Glomerular visceral epithelial cell (primary cell): ENCODE measurements at regions not wholly inside any gene's neighbourhood (a gene's known extent, or its start where the extent isn't known, plus 50 kb on each side); places are given as distances from the start of the nearest gene placed in this dataset.

Experiments used
- DNase-seq: peaks from one replicate; pipeline ENCODE4 v3.0.0-alpha.2; 2016; ENCODE audit errors: extremely low spot score

DNA sequence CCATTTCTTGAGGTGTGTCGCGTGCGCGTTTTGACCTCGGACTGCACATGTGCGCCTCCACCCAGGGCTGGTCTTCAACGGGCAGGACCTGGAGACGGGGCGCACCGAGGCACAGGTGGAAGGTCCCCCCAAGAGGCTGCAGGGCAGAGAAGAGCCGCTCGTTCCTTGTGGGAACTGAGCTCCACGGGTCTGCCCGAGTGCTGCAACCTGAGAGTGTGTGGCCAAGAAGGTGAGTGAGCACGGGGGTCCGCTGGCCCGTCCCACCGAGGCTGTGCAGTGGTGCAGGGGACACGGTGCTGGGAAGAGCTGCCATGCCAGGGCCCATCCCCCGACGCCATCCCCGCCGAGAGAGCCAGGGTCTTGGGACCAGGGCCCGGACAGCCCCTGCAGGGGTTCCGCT, 268.3 kb downstream of the GALR1 start:
- no peak for DNase-seq

DNA sequence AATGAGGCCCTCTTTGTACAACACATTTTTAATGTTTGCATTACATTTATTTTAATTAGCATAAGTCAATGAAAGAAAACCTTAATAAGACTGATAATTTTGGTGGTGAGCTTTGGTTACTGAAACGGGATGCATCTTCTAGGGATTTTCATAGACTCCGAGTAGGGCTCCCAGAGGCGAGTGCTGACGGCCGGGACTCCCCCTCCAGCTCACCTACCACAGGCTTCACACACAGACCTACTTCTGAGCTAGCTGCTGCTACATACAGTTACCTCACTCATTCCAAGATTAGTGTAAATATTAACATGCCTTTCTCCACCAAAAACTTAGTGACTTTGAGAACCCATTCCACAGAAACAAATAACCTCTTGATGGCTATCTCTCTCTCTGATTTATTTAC, 271.1 kb downstream of the GALR1 start:
- DNase-seq: no peak

DNA sequence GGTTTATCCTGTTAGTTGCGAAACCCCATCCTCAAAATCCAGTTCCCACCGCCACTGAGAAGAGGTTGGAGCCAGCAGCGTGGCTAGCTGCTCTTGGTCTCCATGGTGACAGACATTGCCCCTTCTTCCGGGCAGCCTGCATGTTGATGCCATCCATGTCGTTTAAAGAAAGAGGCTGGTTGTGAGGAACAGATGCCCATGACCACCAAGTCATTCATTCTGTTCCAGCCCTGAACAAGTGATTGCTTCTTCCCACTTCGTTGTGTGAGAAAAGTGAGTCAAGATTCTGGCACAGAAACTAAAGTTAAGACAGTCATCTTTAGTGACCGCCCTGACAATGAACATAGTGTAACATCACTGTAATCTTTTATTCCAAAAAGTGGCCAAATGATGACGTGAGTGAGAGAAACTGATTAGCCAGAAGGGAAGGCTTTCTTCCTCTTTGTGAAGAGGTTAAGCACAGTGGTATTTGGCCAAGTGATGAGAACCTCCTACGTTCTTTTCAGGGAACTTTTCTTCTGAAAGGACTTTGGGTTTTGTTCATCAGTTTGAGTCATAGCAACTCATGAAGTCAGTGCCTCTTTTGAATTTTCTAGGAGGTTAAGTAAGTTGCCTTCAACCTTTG, 272.5 kb downstream of the GALR1 start:
- DNase-seq: no peak

DNA sequence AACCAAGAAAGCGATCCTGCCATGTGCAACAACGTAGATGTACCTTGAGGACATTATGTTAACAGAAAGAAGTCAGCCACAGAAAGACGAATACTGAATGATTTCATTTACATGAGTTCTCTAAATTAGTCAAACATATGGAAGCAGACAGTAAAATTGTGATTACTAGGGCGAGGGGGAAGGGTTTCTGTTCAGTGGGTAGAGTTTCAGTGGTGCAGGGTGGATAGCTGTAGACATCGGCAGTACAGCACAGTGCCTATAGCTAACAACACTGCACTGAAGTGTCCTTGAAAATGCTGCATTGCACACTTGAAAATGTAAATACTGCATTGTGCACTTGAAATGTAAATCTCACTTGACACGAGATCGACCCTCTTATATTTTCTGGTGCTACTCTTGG, 275.3 kb downstream of the GALR1 start:
- no peak for DNase-seq

DNA sequence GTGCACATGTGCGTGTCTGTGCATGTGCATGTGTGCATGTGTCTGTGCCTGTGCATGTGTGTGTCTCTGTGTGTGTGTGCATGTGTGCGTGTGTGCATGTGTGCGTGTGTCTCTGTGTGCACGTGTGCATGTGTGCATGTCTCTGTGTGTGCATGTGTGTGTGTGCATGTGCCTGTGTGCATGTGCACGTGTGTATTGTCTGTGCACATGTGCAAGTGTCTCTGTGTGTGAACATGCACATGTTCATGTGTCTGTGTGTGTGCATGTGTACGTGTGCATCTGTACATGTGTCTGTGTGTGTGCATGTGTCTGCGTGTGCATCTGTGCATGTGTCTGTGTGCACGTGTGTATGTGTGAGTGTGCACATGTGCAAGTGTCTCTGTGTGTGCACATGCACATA, 277.3 kb downstream of the GALR1 start:
- DNase-seq: no peak

DNA sequence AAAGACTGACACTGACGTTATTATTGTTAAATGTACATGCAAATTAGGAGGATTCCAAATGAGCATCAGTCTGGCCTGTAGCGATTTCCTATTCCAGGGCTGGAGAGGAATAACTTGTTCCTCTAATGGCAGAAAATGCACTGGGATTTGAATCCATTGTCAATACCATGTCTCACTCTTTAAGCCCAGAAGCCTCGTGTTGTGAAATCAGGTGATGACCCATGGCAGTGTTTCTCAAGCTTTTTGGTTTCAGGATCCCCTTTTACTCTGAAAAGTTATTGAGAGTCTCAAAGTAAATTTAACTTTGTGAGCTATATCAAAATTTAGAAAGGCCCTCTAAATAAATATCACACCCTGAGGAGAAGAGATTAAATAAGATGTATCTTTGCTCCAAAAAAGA, 279.2 kb downstream of the GALR1 start:
- DNase-seq: no peak

DNA sequence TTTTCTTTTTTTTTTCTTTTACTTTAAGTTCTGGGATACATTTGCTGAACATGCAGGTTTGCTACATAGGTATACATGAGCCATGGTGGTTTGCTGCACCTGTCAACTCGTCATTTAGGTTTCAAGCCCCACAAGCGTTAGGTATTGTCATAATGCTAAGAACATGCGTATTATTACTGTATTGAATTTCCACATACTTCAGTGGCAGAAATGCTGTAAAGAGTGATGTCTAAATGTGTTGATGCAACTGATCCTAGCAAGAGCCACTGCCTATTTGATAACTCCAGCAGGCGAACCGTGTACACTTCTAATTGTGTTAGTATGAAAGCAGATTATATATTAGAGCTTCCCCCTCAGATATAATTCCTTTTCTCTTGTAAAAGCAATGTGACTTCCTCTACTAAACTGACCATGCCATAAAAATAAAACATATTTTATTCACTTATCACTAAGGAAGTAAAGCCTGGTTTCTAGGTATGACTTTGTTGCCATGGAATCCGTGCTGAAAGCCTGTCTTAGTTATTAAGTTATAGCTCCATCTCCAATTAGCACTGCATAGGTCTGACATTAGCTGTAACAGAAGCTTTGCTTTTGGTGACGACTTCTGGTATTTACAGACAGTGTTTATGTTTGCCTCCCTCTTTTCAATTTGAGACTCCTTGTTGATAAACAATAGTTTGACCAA, 280.0 kb downstream of the GALR1 start:
- DNase-seq: no peak

DNA sequence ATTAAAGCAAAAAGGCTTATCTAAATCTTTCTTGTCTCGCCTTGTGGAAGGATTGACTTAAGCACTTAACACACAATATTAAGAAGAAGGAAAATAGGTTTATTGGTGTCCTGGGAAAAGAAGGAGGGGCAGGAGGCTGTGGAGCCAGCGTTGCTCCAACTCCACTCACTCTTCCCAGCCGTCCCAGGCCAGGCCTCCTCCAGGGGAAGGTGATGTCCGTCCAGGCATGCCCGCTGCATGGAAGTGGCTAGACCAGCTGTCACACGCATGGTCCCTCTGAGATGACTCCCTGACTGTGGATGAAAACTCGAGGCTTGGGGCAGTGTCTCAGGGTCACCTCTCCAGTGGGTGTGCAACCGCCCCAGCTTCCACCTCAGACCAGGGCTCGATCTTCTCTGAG, 281.1 kb downstream of the GALR1 start:
- no peak for DNase-seq

DNA sequence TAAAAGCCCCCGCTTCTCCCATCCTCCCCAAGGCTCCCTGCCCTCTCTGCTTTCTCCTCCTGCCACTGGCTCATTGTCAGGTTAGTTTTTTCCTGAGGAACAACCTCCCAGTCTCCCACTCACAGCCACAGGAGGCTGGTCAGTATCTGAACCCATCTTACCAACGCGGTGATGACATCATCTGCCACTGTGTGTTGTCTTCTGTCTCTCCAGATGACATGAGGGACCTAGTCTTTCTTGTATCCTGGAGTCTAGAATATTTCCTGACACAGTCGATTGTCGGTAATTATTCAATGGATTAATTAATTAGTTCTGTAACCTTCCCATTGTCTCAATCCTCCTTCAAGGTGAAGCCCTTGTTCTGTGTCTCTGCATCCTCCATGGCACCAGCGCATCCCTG, 290.2 kb downstream of the GALR1 start:
- DNase-seq: no peak

DNA sequence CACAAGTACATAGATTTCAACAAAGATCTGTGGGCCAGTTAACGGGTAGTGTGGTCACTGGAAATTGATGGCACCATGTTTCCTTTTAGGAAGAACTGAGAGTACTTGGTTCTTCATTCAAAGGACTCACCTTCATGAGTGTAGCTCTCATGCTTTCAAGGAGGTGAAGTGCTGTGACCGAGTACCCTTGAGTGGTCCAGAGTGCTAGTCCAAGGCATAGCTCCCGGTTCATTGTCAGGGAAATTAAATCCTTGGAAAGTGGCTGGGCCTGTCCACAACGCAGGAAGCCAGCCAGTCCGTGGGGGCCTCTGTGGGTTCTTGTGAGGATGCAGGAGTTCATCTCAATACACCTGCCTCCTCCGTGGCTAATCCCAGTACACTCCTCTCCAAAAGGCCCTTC, 295.1 kb downstream of the GALR1 start:
- no peak for DNase-seq

DNA sequence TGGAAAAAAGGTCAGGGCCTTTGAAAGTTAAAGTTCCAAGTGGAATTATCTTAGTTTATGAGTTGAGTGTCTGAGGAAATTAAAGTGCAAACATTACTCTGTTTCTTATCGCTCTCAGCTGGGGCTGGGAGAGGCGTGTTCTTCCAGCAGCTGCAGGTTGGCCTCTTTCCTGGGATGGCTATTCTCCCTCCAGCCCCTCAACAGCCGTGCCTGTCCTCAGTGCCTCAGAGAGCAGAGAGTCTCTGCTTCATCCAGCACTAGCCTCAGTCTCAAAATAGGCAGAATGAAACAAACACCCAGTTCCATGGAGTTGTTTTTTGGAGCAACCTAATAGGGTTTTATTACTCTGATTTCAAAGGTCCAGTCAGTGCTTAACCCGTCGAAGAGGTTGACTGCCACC, 298.1 kb downstream of the GALR1 start:
- DNase-seq: no peak

DNA sequence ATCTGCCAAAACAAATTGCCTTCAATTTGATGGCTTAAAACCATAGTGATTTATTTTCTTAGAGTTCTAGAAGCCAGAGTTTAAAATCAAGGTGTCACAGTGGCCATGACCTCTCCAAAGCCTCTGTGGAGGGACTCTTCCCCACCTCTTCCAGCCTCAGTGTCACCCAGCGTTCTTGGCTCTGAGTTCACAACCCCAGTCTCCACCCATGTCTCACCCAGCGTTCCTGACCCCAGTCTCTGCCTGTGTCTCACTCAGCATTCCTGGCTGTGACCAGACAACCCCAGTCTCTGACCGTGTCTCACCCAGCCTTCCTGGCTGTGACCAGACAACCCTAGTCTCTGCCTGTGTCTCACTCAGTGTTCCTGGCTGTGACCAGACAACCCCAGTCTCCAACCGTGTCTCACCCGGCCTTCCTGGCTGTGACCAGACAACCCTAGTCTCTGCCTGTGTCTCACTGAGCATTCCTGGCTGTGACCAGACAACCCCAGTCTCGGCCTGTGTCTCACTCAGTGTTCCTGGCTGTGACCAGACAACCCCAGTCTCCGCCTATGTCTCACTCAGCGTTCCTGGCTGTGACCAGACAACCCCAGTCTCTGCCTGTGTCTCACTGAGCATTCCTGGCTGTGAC, 299.3 kb downstream of the GALR1 start:
- DNase-seq: no peak

DNA sequence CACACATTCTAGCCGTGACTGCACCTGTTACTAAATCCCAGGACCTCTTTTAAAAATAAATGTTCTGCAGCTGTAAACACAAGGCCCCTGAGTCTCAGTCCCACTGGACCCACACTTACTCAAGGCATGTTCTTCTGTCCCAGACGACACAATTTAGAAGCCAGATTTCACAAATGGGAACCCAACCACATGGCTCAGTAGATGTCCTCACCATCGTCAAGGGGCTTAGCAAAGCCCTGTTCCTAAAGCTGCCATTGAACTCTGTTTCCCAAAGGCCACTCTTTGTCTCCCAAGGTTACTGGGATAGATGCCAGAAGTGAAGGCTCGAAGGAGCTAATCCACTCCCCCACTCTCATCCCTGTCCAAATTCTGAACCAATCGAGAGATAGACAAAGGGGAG, 301.0 kb downstream of the GALR1 start:
- no peak for DNase-seq

DNA sequence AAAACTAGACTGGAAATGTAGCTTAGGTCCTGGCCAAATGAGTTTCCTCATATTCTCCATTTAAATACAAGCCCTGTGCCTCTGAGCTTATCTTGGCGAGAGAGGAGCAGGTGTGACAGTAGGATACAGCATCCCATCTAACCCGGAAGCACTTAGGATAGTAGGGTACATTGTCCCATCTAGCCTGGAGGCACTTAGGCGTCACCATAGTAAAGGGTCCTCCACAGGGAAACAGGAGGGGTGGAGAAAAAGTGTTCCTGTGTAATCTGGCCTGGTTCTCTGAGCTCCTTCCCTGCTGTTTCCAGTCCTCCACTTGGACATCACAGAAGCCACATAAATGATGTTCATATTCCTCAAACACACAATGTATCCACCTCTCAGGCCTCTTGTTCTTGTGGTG, 301.4 kb downstream of the GALR1 start:
- DNase-seq: no peak

DNA sequence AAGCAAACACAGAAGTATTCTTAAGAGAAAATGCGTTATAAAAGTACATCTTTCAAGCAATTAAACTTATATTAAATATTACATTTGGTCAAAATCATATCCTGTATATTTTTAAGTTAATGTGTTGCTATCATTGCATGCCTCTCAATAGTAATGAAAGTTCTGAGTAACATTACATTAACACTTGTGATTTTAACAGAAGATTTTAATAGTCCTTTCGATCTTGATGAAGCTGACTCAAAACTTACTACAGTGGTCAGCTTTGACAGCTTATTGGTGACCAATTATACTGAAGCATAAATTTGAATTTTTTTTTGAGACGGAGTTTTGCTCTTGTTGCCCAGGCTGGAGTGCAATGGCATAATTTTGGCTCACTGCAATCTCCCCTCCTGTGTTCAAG, 303.3 kb downstream of the GALR1 start:
- DNase-seq: no peak

DNA sequence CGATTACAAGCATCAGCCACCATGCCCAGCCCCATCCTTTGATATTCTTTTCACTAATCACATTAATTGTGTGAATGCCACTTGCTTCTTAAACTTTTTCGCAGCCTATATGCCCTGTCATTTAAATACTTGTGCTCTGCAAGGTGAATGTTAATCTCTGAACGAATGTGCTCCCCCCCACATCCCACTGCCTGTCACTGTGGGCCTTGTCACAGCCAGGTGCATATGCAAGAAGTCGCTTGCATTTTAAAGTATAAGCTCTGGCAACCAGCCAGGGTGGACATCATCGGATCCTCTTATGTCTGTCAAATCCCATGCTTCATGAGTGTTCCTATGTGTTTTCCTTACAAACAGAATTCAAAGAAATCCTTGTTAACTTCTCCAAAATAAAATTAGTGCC, 304.4 kb downstream of the GALR1 start:
- DNase-seq: no peak

DNA sequence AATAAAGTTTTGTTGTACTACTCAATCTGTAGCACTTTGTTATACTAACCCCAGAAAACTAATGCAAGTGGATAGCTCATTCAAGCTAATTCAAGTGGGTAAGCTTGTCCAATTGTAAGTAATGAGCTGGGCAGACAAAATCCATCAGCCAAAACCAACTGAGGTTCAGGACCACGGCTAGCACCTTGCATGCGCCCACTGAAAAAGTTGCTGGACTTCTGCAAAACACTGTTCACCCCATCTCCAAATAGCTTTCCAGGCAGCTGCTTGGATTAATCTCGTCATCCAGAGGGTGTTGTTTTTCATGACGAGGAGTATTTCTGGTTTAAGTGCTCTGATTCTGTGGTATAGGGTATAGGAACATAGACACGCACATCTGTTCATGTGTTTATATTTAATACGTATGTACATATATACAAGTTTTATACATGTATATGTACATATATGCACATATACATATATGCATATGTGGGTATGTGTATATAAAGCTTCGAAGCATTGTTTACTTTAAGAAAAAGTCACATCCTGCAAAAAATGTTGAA, 307.5 kb downstream of the GALR1 start:
- no peak for DNase-seq

DNA sequence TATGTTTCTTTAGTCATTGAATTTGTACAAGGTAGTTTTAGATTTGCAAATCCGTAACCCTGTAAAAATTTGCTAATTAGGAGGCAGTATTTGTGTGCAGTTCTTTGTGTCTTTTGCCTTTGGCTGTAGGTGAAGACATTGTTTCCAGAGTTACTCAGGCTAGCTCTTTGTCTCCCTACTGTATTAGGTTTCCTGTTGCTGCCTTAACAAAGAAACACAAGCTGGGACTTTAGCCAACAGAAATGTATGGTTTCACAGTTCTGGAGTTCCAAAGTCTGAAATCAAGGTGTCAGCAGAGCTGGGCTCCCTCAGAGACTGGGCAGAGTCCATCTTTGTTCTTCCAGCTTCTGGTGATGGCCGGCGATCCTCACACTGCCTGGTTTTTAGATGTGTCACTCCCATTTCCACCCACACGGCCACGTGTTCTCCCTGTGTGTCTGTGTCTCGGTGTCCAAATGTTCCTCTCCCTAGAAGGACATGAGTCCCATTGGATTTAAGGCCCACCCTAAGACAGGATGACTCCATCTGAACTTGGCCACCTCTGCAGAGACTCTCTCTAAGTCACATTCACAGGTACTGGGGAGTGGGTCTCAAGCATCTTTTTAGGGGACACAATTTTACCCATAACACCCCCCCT, 309.7 kb downstream of the GALR1 start:
- no peak for DNase-seq

DNA sequence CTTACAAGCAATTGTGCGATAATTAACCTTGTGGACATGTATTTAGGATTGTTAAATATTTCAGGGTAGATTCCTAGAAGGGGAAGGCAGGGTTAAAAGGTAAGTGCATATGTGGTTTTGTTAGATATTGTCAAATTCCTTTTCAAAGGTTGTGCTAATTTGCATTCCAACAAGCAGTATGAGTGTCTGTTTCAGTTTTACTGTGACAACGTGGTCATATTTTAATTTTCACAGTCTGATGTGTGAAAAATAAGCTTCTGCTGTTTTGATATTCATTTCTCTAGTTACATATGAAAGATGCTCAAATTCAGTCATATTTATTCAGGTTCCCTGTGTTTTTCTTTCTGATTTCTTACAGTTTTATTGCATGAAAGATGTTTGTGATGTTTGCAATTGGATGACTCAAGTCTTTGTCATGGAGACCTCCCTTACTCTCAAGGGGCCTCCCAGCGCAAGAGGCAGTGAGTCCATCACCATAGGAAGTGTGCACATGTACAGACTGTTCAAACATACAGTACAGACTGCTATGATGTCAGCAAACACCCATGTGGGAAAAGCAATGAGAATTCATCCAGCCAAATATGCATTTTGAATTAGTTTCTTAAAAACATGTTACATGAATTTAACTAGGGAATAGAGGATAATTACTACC, 310.8 kb downstream of the GALR1 start:
- DNase-seq: no peak

DNA sequence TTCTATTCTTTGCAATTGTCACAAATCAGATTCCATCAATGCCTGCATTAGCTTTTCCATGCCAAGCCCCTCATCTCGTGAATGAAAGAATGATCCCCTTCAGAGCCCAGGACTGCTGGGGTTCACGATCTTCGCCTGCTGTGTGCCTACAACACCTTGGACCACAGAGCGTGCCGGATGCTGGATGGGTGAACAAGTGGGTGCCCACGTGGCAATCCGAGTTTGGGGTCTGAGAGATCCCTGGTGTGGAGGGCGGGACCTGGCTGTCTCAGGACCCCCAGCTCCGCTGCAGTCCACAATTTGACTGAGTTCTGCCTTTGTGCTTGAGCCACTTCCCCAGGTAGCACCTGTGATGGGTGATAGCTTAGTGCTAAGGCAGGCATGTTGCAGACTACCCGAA, 317.0 kb downstream of the GALR1 start:
- DNase-seq: no peak

DNA sequence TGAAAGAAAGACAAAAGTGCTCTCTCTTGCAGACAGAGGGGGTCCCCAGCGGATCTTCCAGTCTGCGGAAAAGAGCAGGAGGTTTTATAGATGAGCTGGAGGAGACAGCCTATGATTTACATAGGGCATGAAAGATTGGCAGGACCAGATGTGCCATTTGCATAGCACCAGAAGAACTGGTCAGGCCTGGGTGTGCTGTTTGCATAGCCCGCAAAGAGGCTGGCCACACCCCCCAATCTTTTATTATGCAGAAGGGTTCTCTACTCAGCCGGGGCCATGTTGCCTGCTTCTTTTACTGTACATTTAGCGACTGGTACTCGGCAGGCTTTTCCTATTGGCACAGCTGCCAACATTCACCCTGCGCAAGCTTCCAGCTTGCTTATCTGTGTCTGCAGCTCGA, 317.6 kb downstream of the GALR1 start:
- no peak for DNase-seq

DNA sequence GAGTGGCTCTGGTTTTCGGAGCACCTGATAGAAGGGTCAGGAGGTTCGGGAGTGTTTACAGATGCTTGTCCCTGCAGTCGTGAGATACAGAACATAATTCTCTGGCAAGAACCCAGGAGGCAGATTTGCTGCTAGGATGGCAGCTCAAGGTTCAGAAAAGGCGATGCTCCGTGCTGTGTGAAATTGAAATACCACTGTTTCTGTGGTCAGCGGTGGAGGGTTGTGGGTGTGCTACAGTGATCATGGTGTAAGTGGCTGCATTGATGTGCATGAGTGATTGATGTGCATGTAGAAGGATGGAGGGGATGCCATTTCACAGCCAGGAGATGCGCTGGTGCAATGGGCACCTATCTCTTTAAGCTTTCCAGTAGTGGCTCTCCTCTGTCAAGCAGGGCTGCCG, 322.1 kb downstream of the GALR1 start:
- no peak for DNase-seq
